LNCAP (cell line): ENCODE measurements at regions not wholly inside any gene's neighbourhood (a gene's known extent, or its start where the extent isn't known, plus 50 kb on each side); places are given as distances from the start of the nearest gene placed in this dataset.

Source experiments
- TF ChIP-seq, protein P1 (sequence below): fragments of 450-650 bp; IDR thresholded peaks from 2 replicates; pipeline ENCODE4 v1.5.1; 2017; ENCODE audit warnings: mild to moderate bottlenecking

- TF ChIP-seq, protein P1, sequence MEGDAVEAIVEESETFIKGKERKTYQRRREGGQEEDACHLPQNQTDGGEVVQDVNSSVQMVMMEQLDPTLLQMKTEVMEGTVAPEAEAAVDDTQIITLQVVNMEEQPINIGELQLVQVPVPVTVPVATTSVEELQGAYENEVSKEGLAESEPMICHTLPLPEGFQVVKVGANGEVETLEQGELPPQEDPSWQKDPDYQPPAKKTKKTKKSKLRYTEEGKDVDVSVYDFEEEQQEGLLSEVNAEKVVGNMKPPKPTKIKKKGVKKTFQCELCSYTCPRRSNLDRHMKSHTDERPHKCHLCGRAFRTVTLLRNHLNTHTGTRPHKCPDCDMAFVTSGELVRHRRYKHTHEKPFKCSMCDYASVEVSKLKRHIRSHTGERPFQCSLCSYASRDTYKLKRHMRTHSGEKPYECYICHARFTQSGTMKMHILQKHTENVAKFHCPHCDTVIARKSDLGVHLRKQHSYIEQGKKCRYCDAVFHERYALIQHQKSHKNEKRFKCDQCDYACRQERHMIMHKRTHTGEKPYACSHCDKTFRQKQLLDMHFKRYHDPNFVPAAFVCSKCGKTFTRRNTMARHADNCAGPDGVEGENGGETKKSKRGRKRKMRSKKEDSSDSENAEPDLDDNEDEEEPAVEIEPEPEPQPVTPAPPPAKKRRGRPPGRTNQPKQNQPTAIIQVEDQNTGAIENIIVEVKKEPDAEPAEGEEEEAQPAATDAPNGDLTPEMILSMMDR: no peak
These were observed 112.2 kb upstream of the ZNF608 start for GRCh38 chr5:124858612-124859011.

DNA sequence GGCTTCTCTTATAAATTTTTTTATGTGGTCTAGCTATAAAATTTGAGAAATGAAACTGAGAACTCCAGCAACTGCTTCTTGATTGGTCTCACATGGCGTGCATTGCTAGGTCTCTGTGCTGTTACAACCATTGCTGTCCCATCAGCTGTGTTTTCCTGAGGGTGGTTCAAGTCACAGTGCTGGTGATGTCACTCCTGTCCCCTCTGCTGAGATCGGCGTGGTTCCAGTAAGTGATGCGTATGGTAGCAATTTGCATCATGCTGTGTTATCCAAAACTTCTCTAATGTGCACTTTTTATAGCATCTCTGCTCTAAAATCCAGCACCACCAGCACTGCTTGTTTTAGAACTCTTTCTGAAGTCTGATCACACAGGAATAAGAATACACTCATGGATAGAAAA lies 112.6 kb upstream of the ZNF608 start:
- TF ChIP-seq, protein P1: no peak

DNA sequence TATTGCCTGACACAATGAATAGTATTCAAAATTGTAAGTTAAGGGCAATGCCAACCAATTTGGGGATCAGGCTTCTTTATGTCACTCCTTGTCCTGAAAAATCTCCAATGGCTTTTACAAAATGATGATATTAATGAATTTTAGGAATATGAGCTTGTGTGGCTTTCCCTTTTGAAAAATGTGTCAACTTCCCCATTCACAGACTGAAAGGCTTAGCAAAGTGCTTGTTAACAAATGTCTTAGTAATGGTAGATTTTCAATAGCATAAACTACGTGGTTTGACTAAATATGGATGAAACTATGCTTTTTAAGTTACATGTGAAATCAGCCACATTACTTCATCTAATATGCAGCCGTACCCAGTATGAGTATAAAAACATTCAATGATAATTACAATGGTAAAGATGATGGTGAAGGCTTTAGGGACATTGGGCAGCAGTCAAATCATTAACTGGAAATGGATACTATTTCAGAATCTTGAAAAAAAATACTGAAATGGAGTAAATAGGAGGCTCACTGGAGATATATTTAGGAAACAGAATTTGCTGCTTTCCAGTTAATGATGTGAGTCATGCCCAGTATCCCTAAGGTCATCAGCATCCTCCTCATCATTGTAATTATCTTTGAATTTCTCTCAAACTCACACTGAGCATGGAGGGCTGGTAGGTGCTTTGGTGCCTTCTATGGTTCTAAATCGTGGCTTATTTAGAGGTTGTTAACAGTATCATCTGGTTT lies 113.3 kb upstream of the ZNF608 start:
- TF ChIP-seq, protein P1: no peak

- TF ChIP-seq, protein P1: no peak
These were observed 113.8 kb upstream of the ZNF608 start for GRCh38 chr5:124860291-124860655.

GRCh38 chr5:124865066-124865465 lies 118.6 kb upstream of the ZNF608 start:
- TF ChIP-seq, protein P1: no peak

DNA sequence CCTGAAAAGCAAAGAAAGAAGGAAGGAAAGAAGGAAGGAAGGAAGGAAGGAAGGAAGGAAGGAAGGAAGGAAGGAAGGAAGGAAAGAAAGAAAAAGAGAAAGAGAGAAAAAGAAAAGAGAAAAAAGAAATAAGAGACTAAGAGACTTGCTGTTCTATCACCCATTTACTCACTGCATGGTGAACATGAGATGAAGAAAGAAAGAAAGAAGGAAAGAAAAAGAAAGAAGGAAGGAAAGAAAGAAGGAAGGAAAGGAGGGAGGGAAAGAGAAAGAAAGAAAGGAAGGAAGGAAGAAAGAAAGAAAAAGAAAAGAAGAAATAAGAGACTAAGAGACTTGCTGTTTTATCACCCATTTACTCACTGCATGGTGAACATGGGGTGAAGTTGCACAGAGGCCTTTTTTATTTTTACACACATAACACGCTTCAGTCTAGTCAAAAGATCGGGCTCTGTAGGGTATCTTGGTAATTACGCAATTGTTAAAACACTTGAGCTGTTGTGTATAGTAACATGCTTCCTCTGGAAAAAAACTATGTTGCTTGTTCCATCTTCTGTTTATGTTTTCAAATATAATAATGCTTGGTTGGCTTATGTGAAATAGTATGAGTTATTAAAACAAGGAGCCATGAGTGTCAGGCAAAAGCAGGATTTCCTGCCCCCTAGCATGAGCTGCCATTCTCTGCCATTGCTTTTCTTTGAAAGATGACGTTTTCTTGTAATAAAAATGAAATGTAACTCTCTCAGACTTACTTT lies 119.3 kb upstream of the ZNF608 start:
- TF ChIP-seq, protein P1: no peak

DNA sequence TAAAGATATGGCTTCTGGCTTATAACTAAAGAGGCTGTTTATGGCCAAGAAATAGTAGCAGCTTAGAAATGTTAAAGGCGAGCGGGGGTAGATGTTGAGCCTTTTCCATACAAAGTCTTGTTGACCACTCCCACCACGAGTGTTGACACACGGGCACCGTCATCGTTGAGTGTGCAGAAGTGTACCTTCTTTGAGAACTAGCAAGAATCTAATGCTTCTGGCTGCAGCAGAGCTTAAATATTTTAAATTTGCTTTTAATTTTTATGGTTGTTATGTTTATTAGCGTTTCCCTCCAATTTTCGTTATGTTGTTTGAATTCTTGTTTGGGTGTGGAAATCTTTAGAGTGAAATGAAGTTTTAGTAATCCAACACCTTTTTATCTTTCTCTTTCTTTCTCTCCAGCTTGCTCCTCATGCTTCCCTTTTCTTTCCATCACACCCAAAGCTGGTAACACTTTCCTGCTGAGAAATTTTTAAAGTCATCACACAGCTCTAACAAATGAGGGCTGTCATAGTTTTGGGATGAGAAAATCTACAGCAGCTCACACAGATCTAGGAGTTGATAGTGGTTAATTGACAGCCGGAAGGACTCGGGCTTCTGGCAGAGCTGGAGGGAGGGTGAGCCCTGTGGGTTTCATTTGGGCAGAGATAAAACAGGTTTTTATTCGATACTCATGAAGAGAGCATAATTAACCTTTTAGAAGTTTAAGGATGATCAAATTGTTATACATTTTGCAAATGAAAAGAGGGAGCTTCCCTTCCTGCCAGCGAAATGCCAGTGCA lies 120.1 kb upstream of the ZNF608 start:
- TF ChIP-seq, protein P1: no peak
